Mesothelial cell of epicardium (in vitro differentiated cells): ENCODE measurements at regions not wholly inside any gene's neighbourhood (a gene's known extent, or its start where the extent isn't known, plus 50 kb on each side); places are given as distances from the start of the nearest gene placed in this dataset.
"Not testable (repeated sequence)": the region's sequence is repeated elsewhere in the genome, so short reads cannot be mapped to it uniquely, and the experiment has no call there.

Experiments used
- DNase-seq, 2 experiments: peaks; one replicate each; pipeline ENCODE4 v3.0.0; 2021; ENCODE audit warnings: low spot score in 2 of 2; ENCODE audit not compliant: unreplicated experiment in 2 of 2
- H3K27ac Mint-ChIP-seq: 2 replicates; pipeline ENCODE4 v1.8.0; 2021; ENCODE audit warnings: mixed read lengths
- H3K27me3 Mint-ChIP-seq: 2 replicates; pipeline ENCODE4 v1.8.0; 2021; ENCODE audit warnings: low read depth, mixed read lengths
- H3K36me3 Mint-ChIP-seq: 2 replicates; pipeline ENCODE4 v1.8.0; 2021; ENCODE audit warnings: mixed read lengths
- H3K4me1 Mint-ChIP-seq: 2 replicates; pipeline ENCODE4 v1.8.0; 2021; ENCODE audit warnings: mixed read lengths
- H3K4me3 Mint-ChIP-seq: 2 replicates; pipeline ENCODE4 v1.8.0; 2021; ENCODE audit warnings: mild to moderate bottlenecking, moderate library complexity, mixed read lengths
- H3K9me3 Mint-ChIP-seq: 2 replicates; pipeline ENCODE4 v1.8.0; 2021; ENCODE audit warnings: mixed read lengths
- TF ChIP-seq, protein P1 (sequence below): fragments of 200-600 bp; sonication (generic); IDR thresholded peaks from one replicate; pipeline ENCODE4 v1.5.0; 2021; ENCODE audit warnings: antibody characterized with exemption; ENCODE audit not compliant: unreplicated experiment

- DNase-seq, result no peak
- Mint-ChIP-seq H3K27me3 (no peaks in the 10 kb centered on the region), H3K4me1 (peaks cover 11% of the 10 kb centered on the region), H3K4me3 (no peak overlapping the region), H3K9me3 (peaks cover 9% of the 10 kb centered on the region), H3K27ac (no peak overlapping the region), H3K36me3 (peaks cover 2% of the 10 kb centered on the region)
- TF ChIP-seq, protein P1, sequence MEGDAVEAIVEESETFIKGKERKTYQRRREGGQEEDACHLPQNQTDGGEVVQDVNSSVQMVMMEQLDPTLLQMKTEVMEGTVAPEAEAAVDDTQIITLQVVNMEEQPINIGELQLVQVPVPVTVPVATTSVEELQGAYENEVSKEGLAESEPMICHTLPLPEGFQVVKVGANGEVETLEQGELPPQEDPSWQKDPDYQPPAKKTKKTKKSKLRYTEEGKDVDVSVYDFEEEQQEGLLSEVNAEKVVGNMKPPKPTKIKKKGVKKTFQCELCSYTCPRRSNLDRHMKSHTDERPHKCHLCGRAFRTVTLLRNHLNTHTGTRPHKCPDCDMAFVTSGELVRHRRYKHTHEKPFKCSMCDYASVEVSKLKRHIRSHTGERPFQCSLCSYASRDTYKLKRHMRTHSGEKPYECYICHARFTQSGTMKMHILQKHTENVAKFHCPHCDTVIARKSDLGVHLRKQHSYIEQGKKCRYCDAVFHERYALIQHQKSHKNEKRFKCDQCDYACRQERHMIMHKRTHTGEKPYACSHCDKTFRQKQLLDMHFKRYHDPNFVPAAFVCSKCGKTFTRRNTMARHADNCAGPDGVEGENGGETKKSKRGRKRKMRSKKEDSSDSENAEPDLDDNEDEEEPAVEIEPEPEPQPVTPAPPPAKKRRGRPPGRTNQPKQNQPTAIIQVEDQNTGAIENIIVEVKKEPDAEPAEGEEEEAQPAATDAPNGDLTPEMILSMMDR, result no peak
Observed at GRCh38 chr17:72193391-72194106, 72.7 kb downstream of the SOX9 start.

DNA sequence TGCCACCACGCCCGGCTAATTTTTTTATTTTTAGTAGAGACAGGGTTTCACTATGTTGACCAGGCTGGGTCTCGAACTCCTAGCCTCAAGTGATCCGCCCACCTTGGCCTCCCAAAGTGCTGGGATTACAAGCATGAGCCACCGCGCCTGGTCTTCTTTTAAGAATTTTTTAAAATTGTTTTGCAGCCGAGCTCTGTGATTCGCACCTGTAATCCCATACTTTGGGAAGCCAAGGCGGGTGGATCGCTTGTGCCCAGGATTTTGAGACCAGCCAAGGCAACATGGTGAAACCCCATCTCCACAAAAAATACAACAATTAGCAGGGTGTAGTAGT lies 73.3 kb downstream of the SOX9 start:
- H3K27me3 Mint-ChIP-seq, DNase-seq, H3K4me3 Mint-ChIP-seq, H3K9me3 Mint-ChIP-seq, H3K36me3 Mint-ChIP-seq, H3K27ac Mint-ChIP-seq: not testable (repeated sequence)
- H3K4me1 Mint-ChIP-seq, result peaks cover 11% of the 10 kb centered on the region

- Mint-ChIP-seq H3K36me3 (peaks cover 2% of the 10 kb centered on the region), H3K9me3 (peaks cover 21% of the 10 kb centered on the region), H3K4me1 (no peaks in the 10 kb centered on the region), H3K27me3 (no peaks in the 10 kb centered on the region), H3K27ac (no peak overlapping the region), H3K4me3 (no peak overlapping the region)
- DNase-seq, result no peak
- TF ChIP-seq, protein P1, result no peak
Observed at GRCh38 chr17:72199256-72199655, 78.4 kb downstream of the SOX9 start.

GRCh38 chr17:72204742-72205141 lies 83.9 kb downstream of the SOX9 start:
- Mint-ChIP-seq H3K9me3 (peaks cover 8% of the 10 kb centered on the region), H3K4me3 (no peak overlapping the region), H3K27me3 (no peaks in the 10 kb centered on the region), H3K36me3 (no peaks in the 10 kb centered on the region), H3K4me1 (no peaks in the 10 kb centered on the region), H3K27ac (no peak overlapping the region)
- DNase-seq, result no peak
- TF ChIP-seq, protein P1, result no peak

GRCh38 chr17:72205357-72205756 lies 84.5 kb downstream of the SOX9 start:
- Mint-ChIP-seq H3K4me3 (no peak overlapping the region), H3K36me3 (no peaks in the 10 kb centered on the region), H3K9me3 (peaks cover 2% of the 10 kb centered on the region), H3K27me3 (no peaks in the 10 kb centered on the region), H3K4me1 (no peaks in the 10 kb centered on the region), H3K27ac (no peak overlapping the region)
- DNase-seq, result no peak
- TF ChIP-seq, protein P1, result no peak

DNA sequence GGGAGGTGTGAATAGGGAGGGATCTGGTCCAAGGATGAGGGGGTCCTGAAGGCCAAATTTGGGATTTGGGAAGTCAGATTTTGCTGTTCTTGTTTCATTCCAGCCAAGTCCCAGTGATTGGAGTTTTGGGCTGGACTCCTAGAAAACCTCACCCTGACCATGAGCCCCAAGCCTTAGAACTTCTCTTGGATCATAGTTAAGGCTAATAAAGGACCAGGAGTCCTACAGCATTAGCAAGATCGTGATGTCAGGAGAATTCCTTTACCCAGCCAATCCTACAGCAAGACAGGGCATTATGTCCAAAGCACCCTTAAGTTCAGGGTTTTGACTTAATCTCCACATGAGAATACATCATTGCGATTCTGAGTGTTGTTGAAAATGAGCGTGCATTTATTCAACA lies 85.0 kb downstream of the SOX9 start:
- Mint-ChIP-seq H3K9me3 (no peaks in the 10 kb centered on the region), H3K36me3 (no peaks in the 10 kb centered on the region), H3K4me3 (no peak overlapping the region), H3K27ac (no peak overlapping the region), H3K4me1 (no peaks in the 10 kb centered on the region), H3K27me3 (no peaks in the 10 kb centered on the region)
- no peak for DNase-seq
- TF ChIP-seq, protein P1, result no peak
